ENCODE measurements at regions not wholly inside any gene's neighbourhood (a gene's known extent, or its start where the extent isn't known, plus 50 kb on each side); places are given as distances from the start of the nearest gene placed in this dataset.

- Histone ChIP-seq H3K27ac (no peak overlapping the region), H3K4me3 (no peak overlapping the region), H3K27me3 (no peaks in the 10 kb centered on the region), H3K36me3 (replicated peaks in 1 of 2) (no peaks in the 10 kb centered on the region), H3K4me1 (replicated peaks in 1 of 2) (no peaks in the 10 kb centered on the region), H3K9me3 (replicated peaks in 1 of 3) (no peaks in the 10 kb centered on the region)
- 86 to 89% (median 87%) methylated on average over 8 of the region's 8 CpGs for WGBS, 4 donors
- TF ChIP-seq POLR2A (IDR thresholded peaks at IDR 0.05) (no peak), CTCF (IDR thresholded peaks at IDR 0.05) (no peak)
- intact Hi-C loops (cut with DNase I), result no loop called here
- no peak for DNase-seq
Observed at GRCh38 chr2:16523711-16524110, 141.9 kb downstream of the CYRIA start.

DNA sequence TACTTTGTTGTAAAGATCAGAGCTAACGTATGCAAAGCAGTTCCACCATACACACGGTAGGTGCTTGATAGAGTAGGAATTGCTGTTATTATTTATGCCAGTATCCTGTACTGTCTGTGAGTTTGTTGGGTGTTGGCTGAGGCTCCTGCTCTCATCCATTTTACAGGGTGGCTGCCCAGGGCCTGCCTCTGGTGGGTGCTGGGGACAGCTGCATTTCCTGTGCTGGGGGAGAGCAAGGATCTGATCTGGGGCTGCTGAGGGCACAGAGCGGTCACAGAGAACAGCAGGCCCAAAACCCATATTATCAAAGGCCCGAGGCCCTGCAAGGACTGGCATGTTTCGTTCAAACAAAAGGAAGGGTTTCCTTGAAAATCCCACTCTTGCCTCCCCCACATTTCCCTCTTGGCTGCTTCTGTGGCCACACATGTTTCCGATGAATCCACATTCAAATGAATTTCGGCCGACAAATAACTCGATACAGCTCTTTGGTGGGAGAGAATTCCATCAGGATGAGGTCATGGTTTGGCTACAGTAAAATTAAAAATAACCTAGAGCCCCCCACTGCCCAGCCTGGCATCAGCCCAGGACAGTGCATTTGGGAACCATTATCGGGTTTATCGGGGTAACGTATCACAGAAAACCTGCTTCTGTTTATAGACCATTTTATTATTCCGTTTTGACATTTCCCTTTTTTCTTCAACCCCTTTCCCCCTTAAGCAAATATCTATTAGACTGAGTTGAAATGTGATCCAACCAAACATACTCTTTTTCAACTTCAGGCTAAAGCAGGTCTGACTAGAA lies 143.4 kb downstream of the CYRIA start:
- intact Hi-C loops (cut with DNase I), result no loop called here
- Histone ChIP-seq H3K27me3 (no peaks in the 10 kb centered on the region), H3K36me3 (replicated peaks in 1 of 2) (no peaks in the 10 kb centered on the region), H3K4me1 (replicated peaks in 1 of 2) (no peaks in the 10 kb centered on the region), H3K4me3 (no peak overlapping the region), H3K9me3 (replicated peaks in 1 of 3) (no peaks in the 10 kb centered on the region), H3K27ac (no peak overlapping the region)
- TF ChIP-seq POLR2A (IDR thresholded peaks at IDR 0.05) (no peak), CTCF (IDR thresholded peaks at IDR 0.05) (no peak)
- 71 to 83% (median 77%) methylated on average over 13 of the region's 13 CpGs for WGBS, 4 donors
- DNase-seq, result no peak

DNA sequence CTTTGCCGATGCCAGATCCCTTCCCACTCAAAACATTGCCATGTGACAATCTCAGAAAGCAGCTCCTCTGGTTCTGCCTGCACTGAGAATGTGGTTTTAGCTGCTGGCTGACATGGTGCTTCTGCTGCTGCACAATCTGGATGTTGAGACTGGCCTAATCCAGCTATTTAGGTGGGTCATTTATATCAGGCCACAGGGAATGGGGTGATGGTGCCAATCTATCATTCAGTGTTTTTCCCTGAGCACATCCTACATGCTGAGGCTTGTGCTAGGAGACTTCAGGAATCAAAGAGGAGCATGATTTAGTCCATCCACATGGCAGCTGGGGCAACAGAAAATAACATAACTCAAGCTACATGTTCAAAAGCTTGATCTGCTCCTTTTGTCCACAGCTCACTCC lies 144.7 kb downstream of the CYRIA start:
- Histone ChIP-seq H3K4me3 (no peak overlapping the region), H3K9me3 (replicated peaks in 1 of 3) (no peaks in the 10 kb centered on the region), H3K27ac (no peak overlapping the region), H3K4me1 (replicated peaks in 1 of 2) (no peaks in the 10 kb centered on the region), H3K27me3 (no peaks in the 10 kb centered on the region), H3K36me3 (replicated peaks in 1 of 2) (no peaks in the 10 kb centered on the region)
- no peak for TF ChIP-seq POLR2A (IDR thresholded peaks at IDR 0.05)
- TF ChIP-seq CTCF (IDR thresholded peaks at IDR 0.05), result no peak
- DNase-seq, result no peak
- intact Hi-C loops (cut with DNase I), result no loop called here
- 0 to 31% (median 2%) methylated on average over 1 of the region's 1 CpG for WGBS, 4 donors

DNA sequence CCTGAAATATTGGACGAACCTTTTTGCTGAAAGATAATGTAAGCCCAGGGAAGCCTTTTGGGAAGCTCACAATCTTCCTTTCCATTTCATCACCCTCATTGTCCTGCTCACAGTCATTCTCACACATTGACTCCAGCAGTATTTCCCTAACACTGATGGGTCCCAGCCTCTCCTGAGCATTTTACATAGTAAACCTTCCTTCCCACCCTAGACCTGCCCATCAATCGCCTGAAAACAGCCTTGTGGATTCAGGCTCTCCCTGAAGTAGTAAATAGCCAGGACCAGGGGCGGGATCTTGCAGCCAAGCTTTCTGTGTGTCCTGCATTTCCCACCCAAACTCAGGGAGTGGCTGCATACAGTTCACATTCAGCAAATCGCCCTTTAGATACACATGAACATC lies 149.9 kb downstream of the CYRIA start:
- Histone ChIP-seq H3K27ac (no peak overlapping the region), H3K9me3 (replicated peaks in 1 of 3) (no peaks in the 10 kb centered on the region), H3K36me3 (replicated peaks in 1 of 2) (no peaks in the 10 kb centered on the region), H3K4me1 (replicated peaks in 1 of 2) (no peaks in the 10 kb centered on the region), H3K27me3 (no peaks in the 10 kb centered on the region), H3K4me3 (no peak overlapping the region)
- intact Hi-C loops (cut with DNase I), result no loop called here
- 52 to 61% (median 59%) methylated on average over 3 to 4 of the region's 4 CpGs for WGBS, 4 donors
- no peak for DNase-seq
- TF ChIP-seq POLR2A (IDR thresholded peaks at IDR 0.05) (no peak), CTCF (IDR thresholded peaks at IDR 0.05) (no peak)
